ENCODE measurements at regions not wholly inside any gene's neighbourhood (a gene's known extent, or its start where the extent isn't known, plus 50 kb on each side); places are given as distances from the start of the nearest gene placed in this dataset.

GRCh38 chr11:69562816-69563215 is 78.1 kb upstream of the CCND1 start:
- no peaks in the 10 kb centered on the region for H3K79me2 ChIP-seq (ENCODE audit: low read length)
- no peaks in the 10 kb centered on the region for H3K36me3 ChIP-seq (replicated peaks; ENCODE audit: low read depth, low read length)
- H3K4me3 ChIP-seq (ENCODE audit: low read length) = no peak overlapping the region
- H3K27me3 ChIP-seq (ENCODE audit: low read depth, low read length) = no peaks in the 10 kb centered on the region
- H3K9ac ChIP-seq (ENCODE audit: low read length) = no peak overlapping the region
- H2AFZ ChIP-seq (ENCODE audit: low read depth, low read length) = no peak overlapping the region
- no peaks in the 10 kb centered on the region for H4K20me1 ChIP-seq (ENCODE audit: insufficient read depth, low read length)
- TF ChIP-seq EZH2phosphoT487 (IDR thresholded peaks at IDR 0.05; ENCODE audit: low read depth) (no peak), CTCF (IDR thresholded peaks at IDR 0.05; ENCODE audit: low read depth, low read length) (no peak)
- H3K4me2 ChIP-seq (ENCODE audit: low read length) = no peak overlapping the region
- H3K27ac ChIP-seq (ENCODE audit: low read length) = no peak overlapping the region
- peaks cover 9% of the 10 kb centered on the region; the same call in 1 of the 2 replicates for H3K9me3 ChIP-seq (ENCODE audit: insufficient read depth, low read length)
- peaks cover 6% of the 10 kb centered on the region; the same call in 1 of the 2 replicates for H3K4me1 ChIP-seq (ENCODE audit: low read length)

GRCh38 chr11:69563306-69563705 is 77.7 kb upstream of the CCND1 start:
- Histone ChIP-seq H3K36me3 (replicated peaks; ENCODE audit: low read depth, low read length) (no peaks in the 10 kb centered on the region), H3K4me1 (ENCODE audit: low read length) (peaks cover 6% of the 10 kb centered on the region; the same call in 1 of the 2 replicates), H3K4me3 (ENCODE audit: low read length) (no peak overlapping the region), H3K4me2 (ENCODE audit: low read length) (no peak overlapping the region), H3K9ac (ENCODE audit: low read length) (no peak overlapping the region), H3K27me3 (ENCODE audit: low read depth, low read length) (no peaks in the 10 kb centered on the region), H4K20me1 (ENCODE audit: insufficient read depth, low read length) (no peaks in the 10 kb centered on the region), H2AFZ (ENCODE audit: low read depth, low read length) (no peak overlapping the region), H3K27ac (ENCODE audit: low read length) (no peak overlapping the region), H3K9me3 (ENCODE audit: insufficient read depth, low read length) (peaks cover 9% of the 10 kb centered on the region; the same call in 1 of the 2 replicates), H3K79me2 (ENCODE audit: low read length) (no peaks in the 10 kb centered on the region)
- TF ChIP-seq CTCF (IDR thresholded peaks at IDR 0.05; ENCODE audit: low read depth, low read length) (no peak), EZH2phosphoT487 (IDR thresholded peaks at IDR 0.05; ENCODE audit: low read depth) (no peak)

- Histone ChIP-seq H3K36me3 (replicated peaks; ENCODE audit: low read depth, low read length) (no peaks in the 10 kb centered on the region), H2AFZ (ENCODE audit: low read depth, low read length) (no peak overlapping the region), H3K27me3 (ENCODE audit: low read depth, low read length) (no peaks in the 10 kb centered on the region), H3K9me3 (ENCODE audit: insufficient read depth, low read length) (peaks cover 9% of the 10 kb centered on the region; the same call in 1 of the 2 replicates), H3K79me2 (ENCODE audit: low read length) (no peaks in the 10 kb centered on the region), H3K4me1 (ENCODE audit: low read length) (peaks cover 6% of the 10 kb centered on the region; the same call in 1 of the 2 replicates), H3K9ac (ENCODE audit: low read length) (no peak overlapping the region), H3K4me3 (ENCODE audit: low read length) (no peak overlapping the region), H3K4me2 (ENCODE audit: low read length) (no peak overlapping the region), H3K27ac (ENCODE audit: low read length) (no peak overlapping the region), H4K20me1 (ENCODE audit: insufficient read depth, low read length) (no peaks in the 10 kb centered on the region)
- TF ChIP-seq CTCF (IDR thresholded peaks at IDR 0.05; ENCODE audit: low read depth, low read length) = no peak
- no peak for TF ChIP-seq EZH2phosphoT487 (IDR thresholded peaks at IDR 0.05; ENCODE audit: low read depth)
These were observed 76.8 kb upstream of the CCND1 start for GRCh38 chr11:69563946-69564775.

GRCh38 chr11:69566001-69566400 is 75.0 kb upstream of the CCND1 start:
- Histone ChIP-seq H3K9ac (ENCODE audit: low read length) (no peak overlapping the region), H3K27me3 (ENCODE audit: low read depth, low read length) (no peaks in the 10 kb centered on the region), H4K20me1 (ENCODE audit: insufficient read depth, low read length) (no peaks in the 10 kb centered on the region), H3K4me2 (ENCODE audit: low read length) (no peak overlapping the region), H3K4me1 (ENCODE audit: low read length) (peaks cover 11% of the 10 kb centered on the region; the same call in 1 of the 2 replicates), H3K4me3 (ENCODE audit: low read length) (no peak overlapping the region), H3K79me2 (ENCODE audit: low read length) (no peaks in the 10 kb centered on the region), H3K36me3 (replicated peaks; ENCODE audit: low read depth, low read length) (no peaks in the 10 kb centered on the region), H3K27ac (ENCODE audit: low read length) (no peak overlapping the region), H2AFZ (ENCODE audit: low read depth, low read length) (no peak overlapping the region), H3K9me3 (ENCODE audit: insufficient read depth, low read length) (peaks cover 7% of the 10 kb centered on the region; the same call in 1 of the 2 replicates)
- no peak for TF ChIP-seq EZH2phosphoT487 (IDR thresholded peaks at IDR 0.05; ENCODE audit: low read depth)
- TF ChIP-seq CTCF (IDR thresholded peaks at IDR 0.05; ENCODE audit: low read depth, low read length) = no peak

All from OCI-LY3 (cell line).